D721Med (cell line): ENCODE measurements at regions not wholly inside any gene's neighbourhood (a gene's known extent, or its start where the extent isn't known, plus 50 kb on each side); places are given as distances from the start of the nearest gene placed in this dataset.

Experiments
- DNase-seq: peaks from one replicate; pipeline ENCODE4 v3.0.0; 2011; ENCODE audit warnings: low spot score; ENCODE audit not compliant: insufficient read length
- FAIRE-seq: peaks from 2 replicates; lab custom pipeline; 2011; peaks lifted over from hg19 to GRCh38; lab: Jason Lieb, UNC
- CTCF ChIP-seq: IDR thresholded peaks from 2 replicates; pipeline ENCODE4 v1.5.1; 2012; ENCODE audit warnings: mild to moderate bottlenecking, control low read depth; ENCODE audit not compliant: insufficient read depth; ENCODE audit errors: missing control alignments

DNA sequence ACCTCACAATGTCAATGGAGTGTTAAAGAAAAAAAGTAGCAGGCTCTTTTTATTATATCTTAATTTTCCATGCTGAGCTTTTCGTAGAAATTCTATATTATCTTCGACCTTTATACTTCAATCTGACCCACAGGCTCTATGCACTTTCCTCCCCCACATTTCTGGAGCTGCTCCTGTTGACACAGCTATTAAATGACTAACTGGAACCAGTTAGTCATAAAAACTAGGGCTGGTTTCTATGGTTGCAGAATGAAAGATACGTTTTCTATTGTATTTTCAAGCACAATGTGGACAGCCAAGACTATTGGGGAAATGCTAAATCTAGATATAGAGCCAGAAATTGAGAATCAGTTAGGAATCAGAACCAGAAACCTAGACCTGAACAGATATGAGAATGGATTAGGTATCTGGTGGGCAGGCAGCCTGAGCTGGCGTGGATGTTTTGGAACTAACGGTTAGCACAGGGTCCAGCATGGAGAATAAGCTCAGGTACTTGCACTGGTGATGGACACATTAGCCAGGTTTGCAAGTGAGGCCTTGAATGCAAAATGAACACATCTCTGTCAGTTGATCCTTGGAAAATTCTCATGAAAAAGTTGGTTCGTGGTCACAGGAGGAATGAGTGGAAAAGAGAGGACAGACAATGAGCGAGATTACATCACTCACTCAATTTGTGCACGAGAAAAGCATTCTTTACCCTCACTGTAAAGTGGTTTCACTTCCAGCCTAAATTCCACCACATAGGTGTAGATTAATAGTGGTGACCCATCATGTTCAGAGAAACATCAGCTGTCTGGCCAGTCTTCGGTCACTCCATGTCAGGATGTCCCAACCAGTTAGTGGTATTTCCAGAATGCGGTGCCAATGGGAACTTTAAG is 144.6 kb upstream of the EPHA4 start:
- no peak for TF ChIP-seq CTCF
- FAIRE-seq (no peak), DNase-seq (no peak)

- FAIRE-seq, result no peak
- TF ChIP-seq CTCF, result no peak
- no peak for DNase-seq
These were observed 143.6 kb upstream of the EPHA4 start for GRCh38 chr2:221715523-221716247.

DNA sequence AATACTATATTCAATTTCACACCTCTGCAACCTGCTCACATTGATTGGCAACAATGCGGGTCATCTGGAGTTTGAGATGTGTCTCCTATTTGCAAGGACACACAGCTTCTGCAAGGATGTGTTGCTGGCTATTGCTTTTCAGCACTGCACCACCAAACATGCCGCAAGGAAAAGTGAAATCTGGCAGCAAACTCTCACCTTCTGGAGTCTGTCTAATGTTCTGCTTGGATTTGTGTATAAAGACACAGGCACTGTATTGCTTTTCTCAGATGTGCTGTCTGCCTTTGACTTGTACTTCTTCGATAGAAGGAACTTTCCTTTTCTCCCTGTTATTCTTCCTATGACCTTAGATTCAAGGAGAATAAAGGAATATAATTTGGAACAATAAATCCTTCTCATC is 138.6 kb upstream of the EPHA4 start:
- DNase-seq, result no peak
- no peak for TF ChIP-seq CTCF
- FAIRE-seq, result no peak

GRCh38 chr2:221708902-221709301 is 136.8 kb upstream of the EPHA4 start:
- no peak for FAIRE-seq
- DNase-seq, result no peak

DNA sequence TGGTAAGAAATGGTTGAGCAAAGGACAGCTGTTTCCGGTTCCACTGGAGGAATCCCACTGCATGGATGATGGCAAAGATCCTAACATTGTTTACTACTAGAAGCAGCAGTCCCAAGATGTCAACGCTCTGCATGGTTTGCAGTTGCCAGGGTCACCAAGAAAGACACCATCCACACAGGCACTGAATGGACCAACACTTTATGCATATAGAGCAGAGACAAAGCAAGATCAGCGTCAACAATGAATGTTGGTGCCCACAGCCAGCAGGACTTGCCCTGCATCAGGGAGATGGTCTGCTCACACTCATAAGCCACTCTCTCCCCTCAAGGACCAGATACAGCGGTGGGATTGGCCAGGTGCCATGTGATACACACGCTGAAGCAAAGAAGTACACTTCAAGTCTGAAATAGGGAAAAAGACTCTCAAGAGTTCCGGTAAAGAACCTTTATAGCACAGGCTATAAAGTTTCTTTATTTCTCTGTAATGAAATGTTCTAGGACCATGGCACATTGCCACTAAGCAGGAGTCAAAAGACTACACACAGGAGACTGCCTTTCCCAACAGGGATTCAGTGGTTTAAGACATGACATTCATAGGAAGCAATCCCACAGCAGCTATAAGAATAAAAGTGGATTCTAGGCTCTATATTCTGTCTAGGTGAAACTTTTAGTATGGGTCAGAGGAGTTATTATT is 133.2 kb upstream of the EPHA4 start:
- FAIRE-seq (no peak), DNase-seq (no peak)
- TF ChIP-seq CTCF, result no peak

More at GRCh38 chr2:221708902-221709301, 136.8 kb upstream of the EPHA4 start:
- TF ChIP-seq CTCF, result no peak

DNA sequence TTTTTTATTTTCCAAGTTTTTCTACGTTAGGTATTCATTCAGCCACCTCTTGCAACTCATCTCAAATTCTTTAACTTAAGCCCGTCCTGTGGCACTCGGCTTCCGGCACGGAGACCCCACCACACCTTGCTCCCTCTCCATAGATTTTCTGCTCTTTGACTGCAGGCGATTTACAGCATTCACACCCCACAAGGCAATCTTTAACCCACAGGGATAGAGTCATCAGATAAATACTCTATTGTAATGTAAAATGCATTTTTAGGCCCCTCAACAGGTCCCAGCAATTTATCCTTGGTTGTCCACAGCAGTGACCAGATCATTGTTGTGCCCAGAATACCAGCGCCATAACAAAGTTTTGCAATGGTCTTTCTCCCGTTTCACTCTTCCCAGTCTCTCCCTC is 132.3 kb upstream of the EPHA4 start:
- no peak for FAIRE-seq

More for the DNA sequence above, 132.3 kb upstream of the EPHA4 start:
- TF ChIP-seq CTCF, result no peak
- DNase-seq, result no peak
